Heart left ventricle (tissue), 16 donors: ENCODE measurements at regions not wholly inside any gene's neighbourhood (a gene's known extent, or its start where the extent isn't known, plus 50 kb on each side); places are given as distances from the start of the nearest gene placed in this dataset.
"Not testable (repeated sequence)": the region's sequence is repeated elsewhere in the genome, so short reads cannot be mapped to it uniquely, and the experiment has no call there.

ENCODE experiments used
- ATAC-seq, 4 donors: fragments of 200-7000 bp; cut with Tn5 transposase; one replicate each; pipeline ENCODE4 v1.9.1; 2020 to 2022; ENCODE audit warnings: moderate library complexity in 4 of 4, mild to moderate bottlenecking in 3 of 4, moderate number of reproducible peaks in 1 of 4
- DNase-seq, 5 donors: peaks; one replicate each; pipeline ENCODE4 v3.0.0-alpha.2; 2020
- H3K27ac ChIP-seq, 12 donors: fragments of 200-600 bp; sonication (generic) in 4 of 12; one replicate each; pipeline versions ENCODE4 v1.5.0 to v1.8.0; 2016 to 2022; ENCODE audit warnings: mild to moderate bottlenecking in 2 of 12
- H3K27me3 ChIP-seq, 9 donors: fragments of 200-600 bp; sonication (generic) in 2 of 9; one replicate each; pipeline versions ENCODE4 v1.5.1 to v1.8.0; 2016 to 2022; ENCODE audit warnings: mild to moderate bottlenecking in 3 of 9
- H3K36me3 ChIP-seq, 9 donors: fragments of 200-600 bp; sonication (generic) in 2 of 9; one replicate each; pipeline versions ENCODE4 v1.5.0 to v1.8.0; 2018 to 2022; ENCODE audit warnings: mild to moderate bottlenecking in 2 of 9
- H3K4me1 ChIP-seq, 12 donors: fragments of 200-600 bp; sonication (generic) in 4 of 12; one replicate each; pipeline versions ENCODE4 v1.5.0 to v1.8.0; 2016 to 2022; ENCODE audit warnings: mild to moderate bottlenecking in 3 of 12
- H3K4me3 ChIP-seq, 12 donors: fragments of 200-600 bp; sonication (generic) in 4 of 12; one replicate each; pipeline versions ENCODE4 v1.5.0 to v1.8.0; 2017 to 2022; ENCODE audit warnings: mild to moderate bottlenecking in 9 of 12, moderate library complexity in 4 of 12
- H3K9me3 ChIP-seq, 12 donors: fragments of 200-600 bp; sonication (generic) in 4 of 12; one replicate each; pipeline versions ENCODE4 v1.5.0 to v1.8.0; 2016 to 2022; ENCODE audit warnings: mild to moderate bottlenecking in 1 of 12
- POLR2A ChIP-seq, 2 donors: fragments of 450-650 bp; IDR thresholded peaks; one replicate each; pipeline ENCODE4 v1.6.1; 2017; ENCODE audit warnings: antibody characterized with exemption in 2 of 2, mild to moderate bottlenecking in 2 of 2, moderate library complexity in 2 of 2
- WGBS, 4 donors: extraction: QIAGEN DNeasy Blood & Tissue Kit in 2 of 4; methylation state at CpG; one replicate each; pipeline versions ENCODE4 v1.1.5 to v1.1.7; 2013 to 2018; 5-methylcytosine and 5-hydroxymethylcytosine counted together
- intact Hi-C, 10 donors: fragments of 100-400 bp; cut with DNase I; formaldehyde crosslinking; loops; one replicate each; pipeline versions ENCODE4 v1.11.1 to v1.14.2; 2022
- TF ChIP-seq, protein P1 (sequence below), 12 donors: fragments of 200-600 bp; sonication (generic) in 4 of 12; IDR thresholded peaks; one replicate each; pipeline versions ENCODE4 v1.5.0 to v1.8.0; 2018 to 2022; ENCODE audit warnings: antibody characterized with exemption in 12 of 12, mild to moderate bottlenecking in 5 of 12
- donor health status: ischemic (EF 13 %, LVEDD 7.1; RV severe dilation, severe dysfunction).
- donor health status: healthy with polysubstance abuse.
- donor health status: DM: no; HTN: yes; CAD: no.
- donor health status: DM: no; HTN: no; CAD: no.
- donor health status: ischemic (EF 25% LVEDD 6.9; RV normal size, moderate dysfunction).
- donor health status: ischemic (EF 25% LVEDD 5.7; RV mildly dilated, moderate dysfunction).
- donor health status: healthy.
- donor health status: DM: yes; HTN: yes; CAD: no.
- donor health status: ischemic (EF 35%, LVEDD 5.7; RV mildly dilated, moderate dysfunction).
- donor health status: nonischemic (EF 11% LVEDD 7.7; RV severe dilation, severe dysfunction).
- donor health status: DM: yes; HTN: yes; CAD: no.
- donor health status: PGD.
- donor health status: ischemic (EF 29% LVEDD 5.4; RV normal size, mild dysfunction).
- donor health status: nonischemic (EF 23%, LVEDD 6.1; RV moderate dilation, normal function).

GRCh38 chr2:2582998-2583545 is 252.0 kb upstream of the MYT1L start:
- Histone ChIP-seq H3K27ac (no peak overlapping the region), H3K4me1 (no peaks in the 10 kb centered on the region), H3K4me3 (no peak overlapping the region), H3K27me3 (peaks cover 0 to 3% (median 0%) of the 10 kb centered on the region in 9 donors), H3K36me3 (no peaks in the 10 kb centered on the region), H3K9me3 (peaks cover 0 to 3% (median 0%) of the 10 kb centered on the region in 12 donors)
- DNase-seq (no peak), ATAC-seq (no peak)
- TF ChIP-seq POLR2A (IDR thresholded peaks at IDR 0.05) = no peak
- TF ChIP-seq, protein P1, sequence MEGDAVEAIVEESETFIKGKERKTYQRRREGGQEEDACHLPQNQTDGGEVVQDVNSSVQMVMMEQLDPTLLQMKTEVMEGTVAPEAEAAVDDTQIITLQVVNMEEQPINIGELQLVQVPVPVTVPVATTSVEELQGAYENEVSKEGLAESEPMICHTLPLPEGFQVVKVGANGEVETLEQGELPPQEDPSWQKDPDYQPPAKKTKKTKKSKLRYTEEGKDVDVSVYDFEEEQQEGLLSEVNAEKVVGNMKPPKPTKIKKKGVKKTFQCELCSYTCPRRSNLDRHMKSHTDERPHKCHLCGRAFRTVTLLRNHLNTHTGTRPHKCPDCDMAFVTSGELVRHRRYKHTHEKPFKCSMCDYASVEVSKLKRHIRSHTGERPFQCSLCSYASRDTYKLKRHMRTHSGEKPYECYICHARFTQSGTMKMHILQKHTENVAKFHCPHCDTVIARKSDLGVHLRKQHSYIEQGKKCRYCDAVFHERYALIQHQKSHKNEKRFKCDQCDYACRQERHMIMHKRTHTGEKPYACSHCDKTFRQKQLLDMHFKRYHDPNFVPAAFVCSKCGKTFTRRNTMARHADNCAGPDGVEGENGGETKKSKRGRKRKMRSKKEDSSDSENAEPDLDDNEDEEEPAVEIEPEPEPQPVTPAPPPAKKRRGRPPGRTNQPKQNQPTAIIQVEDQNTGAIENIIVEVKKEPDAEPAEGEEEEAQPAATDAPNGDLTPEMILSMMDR (IDR thresholded peaks at IDR 0.05) = no peak
- WGBS, 4 donors = 57 to 62% (median 58%) methylated on average over 7 of the region's 7 CpGs
- intact Hi-C loops = no loop called here

DNA sequence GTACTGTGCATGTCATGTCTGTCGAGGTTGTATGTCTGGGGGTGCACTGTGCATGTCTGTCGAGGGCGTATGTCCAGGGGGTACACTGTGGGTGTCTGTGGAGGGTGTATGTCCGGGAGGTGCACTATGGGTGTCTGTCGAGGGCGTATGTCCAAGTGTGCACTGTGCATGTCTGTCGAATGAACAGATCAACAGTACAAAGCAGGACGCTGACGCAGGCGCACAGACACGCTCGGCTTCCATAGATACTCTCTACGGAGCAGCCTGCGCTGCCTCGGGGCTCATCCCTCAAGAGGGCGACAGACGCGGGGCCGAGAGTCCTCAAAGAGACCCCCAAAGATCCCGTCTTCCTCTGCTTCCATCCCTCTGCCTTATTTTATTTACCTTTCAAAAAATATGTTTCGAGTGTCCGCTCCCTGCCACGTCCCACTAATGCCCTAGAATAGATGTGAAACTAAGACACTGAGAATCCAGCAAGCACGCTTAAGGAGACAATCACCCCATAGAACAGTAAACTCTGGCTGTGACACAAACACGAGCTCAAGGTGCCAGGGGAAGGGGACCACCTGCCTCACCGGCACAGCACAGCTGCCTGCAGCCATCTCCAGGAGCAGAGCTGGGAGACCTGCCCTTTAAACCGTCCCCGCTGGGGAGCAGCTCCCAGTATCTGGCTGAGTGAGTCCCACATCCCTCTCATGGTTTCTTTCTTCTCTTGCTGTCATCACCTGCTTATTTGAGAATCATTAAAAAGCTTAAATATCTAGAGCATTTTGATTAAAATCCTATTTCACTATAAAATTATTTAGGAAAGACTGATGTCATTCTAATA is 250.5 kb upstream of the MYT1L start:
- H3K27ac ChIP-seq = no peak overlapping the region
- peak in 1 of 4 donors; percentile 22 for ATAC-seq
- no peak for DNase-seq
- intact Hi-C loops = no loop called here
- peaks cover 0 to 3% (median 0%) of the 10 kb centered on the region in 9 donors for H3K27me3 ChIP-seq
- H3K9me3 ChIP-seq = peaks cover 0 to 3% (median 0%) of the 10 kb centered on the region in 12 donors
- H3K4me1 ChIP-seq = no peaks in the 10 kb centered on the region
- H3K36me3 ChIP-seq = no peaks in the 10 kb centered on the region
- TF ChIP-seq, protein P1 (IDR thresholded peaks at IDR 0.05) = no peak
- no peak for TF ChIP-seq POLR2A (IDR thresholded peaks at IDR 0.05)
- 71 to 76% (median 75%) methylated on average over 28 of the region's 28 CpGs for WGBS, 4 donors
- H3K4me3 ChIP-seq = no peak overlapping the region

DNA sequence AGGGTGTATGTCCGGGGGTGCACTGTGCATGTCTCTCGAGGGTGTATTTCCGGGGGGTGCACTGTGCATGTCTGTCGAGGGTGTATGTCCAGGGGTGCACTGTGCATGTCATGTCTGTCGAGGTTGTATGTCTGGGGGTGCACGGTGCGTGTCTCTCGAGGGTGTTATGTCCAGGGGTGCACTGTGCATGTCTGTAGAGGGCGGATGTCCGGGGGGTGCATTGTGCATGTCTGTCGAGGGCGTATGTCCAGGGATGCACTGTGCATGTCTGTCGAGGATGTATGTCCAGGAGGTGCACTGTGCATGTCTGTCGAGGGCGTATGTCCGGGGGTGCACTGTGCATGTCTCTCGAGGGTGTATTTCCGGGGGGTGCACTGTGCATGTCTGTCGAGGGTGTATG is 249.8 kb upstream of the MYT1L start:
- H3K9me3 ChIP-seq, intact Hi-C loops, ATAC-seq, H3K27me3 ChIP-seq, H3K27ac ChIP-seq, H3K4me1 ChIP-seq, DNase-seq, H3K36me3 ChIP-seq, H3K4me3 ChIP-seq: not testable (repeated sequence)
- WGBS, 4 donors = 88 to 94% (median 91%) methylated on average over 12 to 19 of the region's 19 CpGs

GRCh38 chr2:2580341-2580740 is 249.3 kb upstream of the MYT1L start:
- Histone ChIP-seq H3K27me3 (peaks cover 0 to 3% (median 0%) of the 10 kb centered on the region in 9 donors), H3K27ac (no peak overlapping the region), H3K4me1 (no peaks in the 10 kb centered on the region), H3K4me3 (no peak overlapping the region), H3K9me3 (peaks cover 0 to 3% (median 0%) of the 10 kb centered on the region in 12 donors), H3K36me3 (no peaks in the 10 kb centered on the region)
- intact Hi-C loops = no loop called here
- no peak for ATAC-seq
- TF ChIP-seq, protein P1 (IDR thresholded peaks at IDR 0.05) = no peak
- no peak for TF ChIP-seq POLR2A (IDR thresholded peaks at IDR 0.05)
- no peak for DNase-seq
- WGBS, 4 donors = 86 to 93% (median 88%) methylated on average over 18 to 19 of the region's 19 CpGs
